ENCODE measurements at regions not wholly inside any gene's neighbourhood (a gene's known extent, or its start where the extent isn't known, plus 50 kb on each side); places are given as distances from the start of the nearest gene placed in this dataset.

DNA sequence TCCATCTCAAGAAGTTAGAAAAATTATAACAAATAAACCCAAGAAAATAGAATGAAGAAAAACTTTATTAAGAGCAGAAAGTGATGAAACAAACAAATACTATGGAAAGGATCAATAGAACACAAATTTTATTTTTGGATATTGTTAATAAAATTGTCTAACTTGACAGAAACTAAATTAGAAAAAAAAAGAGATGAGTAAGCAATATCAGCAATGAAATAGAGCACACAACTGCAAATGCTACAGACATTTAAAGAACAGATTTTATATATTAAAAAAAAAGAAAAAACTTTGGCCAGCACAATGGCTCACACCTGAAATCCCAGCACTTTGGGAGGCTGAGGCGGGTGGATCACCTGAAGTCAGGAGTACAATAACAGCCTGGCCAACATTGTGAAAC, 628.0 kb downstream of the EPHA7 start:
- intact Hi-C loops (cut with DNase I), result no loop called here
- H3K27me3 ChIP-seq, result no peaks in the 10 kb centered on the region
- no peaks in the 10 kb centered on the region for H3K36me3 ChIP-seq
- no peak for DNase-seq
- peaks cover 0 to 3% (median 0%) of the 10 kb centered on the region in 12 donors for H3K9me3 ChIP-seq
- TF ChIP-seq, protein P1, sequence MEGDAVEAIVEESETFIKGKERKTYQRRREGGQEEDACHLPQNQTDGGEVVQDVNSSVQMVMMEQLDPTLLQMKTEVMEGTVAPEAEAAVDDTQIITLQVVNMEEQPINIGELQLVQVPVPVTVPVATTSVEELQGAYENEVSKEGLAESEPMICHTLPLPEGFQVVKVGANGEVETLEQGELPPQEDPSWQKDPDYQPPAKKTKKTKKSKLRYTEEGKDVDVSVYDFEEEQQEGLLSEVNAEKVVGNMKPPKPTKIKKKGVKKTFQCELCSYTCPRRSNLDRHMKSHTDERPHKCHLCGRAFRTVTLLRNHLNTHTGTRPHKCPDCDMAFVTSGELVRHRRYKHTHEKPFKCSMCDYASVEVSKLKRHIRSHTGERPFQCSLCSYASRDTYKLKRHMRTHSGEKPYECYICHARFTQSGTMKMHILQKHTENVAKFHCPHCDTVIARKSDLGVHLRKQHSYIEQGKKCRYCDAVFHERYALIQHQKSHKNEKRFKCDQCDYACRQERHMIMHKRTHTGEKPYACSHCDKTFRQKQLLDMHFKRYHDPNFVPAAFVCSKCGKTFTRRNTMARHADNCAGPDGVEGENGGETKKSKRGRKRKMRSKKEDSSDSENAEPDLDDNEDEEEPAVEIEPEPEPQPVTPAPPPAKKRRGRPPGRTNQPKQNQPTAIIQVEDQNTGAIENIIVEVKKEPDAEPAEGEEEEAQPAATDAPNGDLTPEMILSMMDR (IDR thresholded peaks at IDR 0.05), result no peak
- no peak for TF ChIP-seq POLR2A (IDR thresholded peaks at IDR 0.05)
- no peak overlapping the region for H3K4me3 ChIP-seq
- ATAC-seq, result no peak
- no peaks in the 10 kb centered on the region for H3K4me1 ChIP-seq
- no peak overlapping the region for H3K27ac ChIP-seq
- WGBS, 4 donors, result 88 to 98% (median 97%) methylated on average over 1 of the region's 1 CpG

DNA sequence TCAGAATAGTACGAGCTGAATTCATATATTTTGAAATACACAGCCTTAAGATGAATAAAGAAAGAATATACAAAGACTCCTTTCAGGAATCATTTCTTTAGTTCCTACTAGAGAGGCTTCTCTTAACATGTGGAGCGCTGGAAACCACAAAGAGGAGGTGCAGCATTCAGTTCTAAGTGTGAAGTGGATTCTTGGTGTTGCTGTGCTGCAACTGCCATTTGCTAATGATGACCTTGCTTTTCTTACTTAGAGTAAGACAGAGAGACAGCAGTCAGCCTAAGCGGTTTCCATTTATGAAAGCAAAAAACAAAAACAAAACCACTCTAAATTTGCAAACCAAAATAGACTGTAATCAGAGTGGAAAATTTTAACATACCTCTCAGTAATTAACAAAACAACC, 629.0 kb downstream of the EPHA7 start:
- no peaks in the 10 kb centered on the region for H3K36me3 ChIP-seq
- no peak overlapping the region for H3K27ac ChIP-seq
- peaks cover 0 to 3% (median 0%) of the 10 kb centered on the region in 12 donors for H3K9me3 ChIP-seq
- DNase-seq (no peak), ATAC-seq (no peak)
- H3K4me1 ChIP-seq, result no peaks in the 10 kb centered on the region
- no peaks in the 10 kb centered on the region for H3K27me3 ChIP-seq
- intact Hi-C loops (cut with DNase I), result no loop called here
- WGBS, 4 donors, result 63 to 70% (median 65%) methylated on average over 3 of the region's 3 CpGs
- TF ChIP-seq POLR2A (IDR thresholded peaks at IDR 0.05), result no peak
- TF ChIP-seq, protein P1 (IDR thresholded peaks at IDR 0.05), result no peak
- no peak overlapping the region for H3K4me3 ChIP-seq

DNA sequence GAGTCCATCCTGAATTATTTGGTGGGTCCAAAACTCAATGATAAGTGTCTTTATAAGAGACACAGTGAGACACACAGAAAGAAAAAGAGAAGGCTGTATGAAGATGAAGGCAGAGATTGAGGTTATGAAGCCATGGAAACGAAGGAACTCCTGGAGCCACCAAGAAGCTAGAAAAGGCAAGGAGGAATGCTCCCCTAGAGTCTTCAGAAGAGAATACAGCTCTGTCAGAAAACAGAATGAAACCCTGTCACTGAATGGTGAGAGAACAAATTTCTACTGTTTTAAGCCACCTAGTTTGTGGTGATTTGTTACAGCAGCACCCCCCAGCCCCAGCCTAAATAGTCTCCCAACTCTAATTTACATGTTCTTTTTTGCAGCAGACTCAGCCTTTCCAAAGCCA, 635.1 kb downstream of the EPHA7 start:
- Histone ChIP-seq H3K4me1 (peaks cover 0 to 6% (median 0%) of the 10 kb centered on the region in 12 donors), H3K27ac (no peak overlapping the region), H3K36me3 (no peaks in the 10 kb centered on the region), H3K9me3 (peaks cover 0 to 3% (median 0%) of the 10 kb centered on the region in 12 donors), H3K27me3 (no peaks in the 10 kb centered on the region), H3K4me3 (no peak overlapping the region)
- no peak for ATAC-seq
- no peak for TF ChIP-seq POLR2A (IDR thresholded peaks at IDR 0.05)
- TF ChIP-seq, protein P1 (IDR thresholded peaks at IDR 0.05), result no peak
- 71 to 79% (median 76%) methylated on average over 1 of the region's 1 CpG for WGBS, 4 donors
- intact Hi-C loops (cut with DNase I), result no loop called here
- DNase-seq, result no peak

DNA sequence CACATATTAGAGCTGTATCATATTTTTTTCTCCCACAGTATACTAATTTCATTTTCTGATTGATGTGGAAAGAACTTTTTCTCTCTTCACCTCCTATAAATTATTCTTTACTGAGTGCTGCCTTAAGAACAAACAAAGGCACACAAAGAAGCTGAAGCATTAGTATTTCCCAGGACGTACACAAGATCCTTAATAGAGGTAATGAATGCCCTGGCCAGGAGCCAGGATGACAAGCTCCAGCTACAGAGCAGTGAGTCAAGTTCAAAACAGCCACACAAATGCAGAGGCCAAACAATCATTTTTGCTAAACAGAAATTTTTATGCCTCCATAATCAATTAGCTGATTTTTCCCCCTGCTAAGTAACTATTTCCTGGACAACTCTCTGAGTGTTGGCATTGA, 639.6 kb downstream of the EPHA7 start:
- H3K27ac ChIP-seq, result no peak overlapping the region
- WGBS, 4 donors, result 5 to 14% (median 7%) methylated on average over 1 of the region's 1 CpG
- peak in 3 of 5 donors; percentile 10 to 42 (median 31) for DNase-seq
- TF ChIP-seq POLR2A (IDR thresholded peaks at IDR 0.05), result no peak
- TF ChIP-seq, protein P1 (IDR thresholded peaks at IDR 0.05), result no peak
- H3K36me3 ChIP-seq, result no peaks in the 10 kb centered on the region
- H3K4me1 ChIP-seq, result peaks cover 0 to 6% (median 0%) of the 10 kb centered on the region in 12 donors
- intact Hi-C loops (cut with DNase I), result loop anchor here in 2 of 10 donors (10.0 kb wide), 1 partner anchor 655 kb away; no protein-coding TSS in a partner anchor
- H3K9me3 ChIP-seq, result no peaks in the 10 kb centered on the region
- no peak overlapping the region for H3K4me3 ChIP-seq
- H3K27me3 ChIP-seq, result no peaks in the 10 kb centered on the region
- no peak for ATAC-seq
